Endothelial cell of umbilical vein (primary cell): ENCODE measurements at regions not wholly inside any gene's neighbourhood (a gene's known extent, or its start where the extent isn't known, plus 50 kb on each side); places are given as distances from the start of the nearest gene placed in this dataset.

Experiments
- BruUV-seq: library from RNA; stranded (reverse); fragments of 400-500 nt; replicated peaks from 2 replicates; lab custom pipeline; 2021; lab: Mats Ljungman, UMichigan
- CTCF ChIA-PET: fragments of 300-600, 350-600 bp; sonication (Branson Sonifier 250); formaldehyde crosslinking; loops from one replicate; lab custom pipeline; 2021; ENCODE audit warnings: antibody characterized with exemption, inconsistent platforms; lab: Charles Lee
- POLR2A ChIA-PET: fragments of 300-600, 350-600 bp; sonication (Branson Sonifier 250); formaldehyde crosslinking; loops from one replicate; lab custom pipeline; 2021; ENCODE audit warnings: antibody characterized with exemption, inconsistent platforms; lab: Charles Lee
- DNase-seq: peaks from one replicate; pipeline ENCODE4 v3.0.0-alpha.2; 2011; ENCODE audit warnings: low read depth, low spot score
- FAIRE-seq: peaks from 2 replicates; lab custom pipeline; 2011; peaks lifted over from hg19 to GRCh38; lab: Jason Lieb, UNC
- H2AFZ ChIP-seq: 2 replicates; pipeline ENCODE4 v1.6.0; 2012; ENCODE audit warnings: low read depth, low read length, control low read depth, inconsistent platforms
- H3K27ac ChIP-seq: 2 replicates; pipeline ENCODE4 v1.5.1; 2011; ENCODE audit warnings: low read depth, mild to moderate bottlenecking, control low read depth, low read length, moderate library complexity; ENCODE audit not compliant: insufficient read depth
- H3K27me3 ChIP-seq, 2 experiments: 2 replicates each; pipeline versions ENCODE4 v1.6.0 to v1.6.1; 2011; ENCODE audit warnings: low read length in 2 of 2, mixed read lengths in 1 of 2; ENCODE audit not compliant: control insufficient read depth in 2 of 2, insufficient read depth in 2 of 2
- H3K36me3 ChIP-seq, 2 experiments: 2 replicates in 1 of 2; 3 replicates in 1 of 2; pipeline ENCODE4 v1.5.1; 2011; ENCODE audit warnings: low read length in 2 of 2, mild to moderate bottlenecking in 1 of 2, moderate library complexity in 1 of 2; ENCODE audit not compliant: control insufficient read depth in 2 of 2, insufficient read depth in 2 of 2; ENCODE audit errors: extremely low read depth in 1 of 2
- H3K4me1 ChIP-seq: 3 replicates; pipeline ENCODE4 v1.5.1; 2011; ENCODE audit warnings: mild to moderate bottlenecking, low read length; ENCODE audit not compliant: control insufficient read depth, insufficient read depth; ENCODE audit errors: extremely low read depth
- H3K4me2 ChIP-seq: 2 replicates; pipeline ENCODE4 v1.6.1; 2011; ENCODE audit warnings: low read length, control low read depth, mixed read lengths; ENCODE audit not compliant: insufficient read depth
- H3K4me3 ChIP-seq, 3 experiments: fragments of 200-600 bp in 1 of 3; sonication (generic), shearing (Covaris generic) in 1 of 3; replicated peaks in 1 of 3; 2 replicates each; pipeline ENCODE4 v1.5.1; 2011 to 2016; ENCODE audit warnings: control low read depth in 3 of 3, low read length in 3 of 3, mild to moderate bottlenecking in 2 of 3, inconsistent platforms in 1 of 3, low read depth in 1 of 3, moderate library complexity in 1 of 3; ENCODE audit not compliant: insufficient read depth in 1 of 3
- H3K79me2 ChIP-seq: 2 replicates; pipeline ENCODE4 v1.6.0; 2012; ENCODE audit warnings: low read length, inconsistent platforms; ENCODE audit not compliant: control insufficient read depth, insufficient read depth
- H3K9ac ChIP-seq: replicated peaks from 2 replicates; pipeline ENCODE3; 2011; ENCODE audit warnings: low read length, control low read depth; ENCODE audit not compliant: insufficient read depth; ENCODE audit errors: extremely low read depth
- H3K9me1 ChIP-seq: replicated peaks from 3 replicates; pipeline ENCODE4 v1.6.0; 2011; ENCODE audit warnings: mild to moderate bottlenecking, low read length; ENCODE audit not compliant: control insufficient read depth, insufficient read depth; ENCODE audit errors: extremely low read depth
- H3K9me3 ChIP-seq: replicated peaks from 2 replicates; pipeline ENCODE4 v1.5.1; 2012; ENCODE audit warnings: low read length, inconsistent platforms; ENCODE audit not compliant: control insufficient read depth, insufficient read depth
- H4K20me1 ChIP-seq: replicated peaks from 2 replicates; pipeline ENCODE3; 2011; ENCODE audit warnings: mild to moderate bottlenecking, low read length; ENCODE audit not compliant: control insufficient read depth, insufficient read depth; ENCODE audit errors: extremely low read depth
- EZH2 ChIP-seq: IDR thresholded peaks from 2 replicates; pipeline ENCODE4 v1.6.1; 2012; ENCODE audit warnings: borderline replicate concordance, low read depth, mild to moderate bottlenecking, moderate library complexity, low read length, inconsistent platforms; ENCODE audit not compliant: severe bottlenecking
- FOS ChIP-seq: IDR thresholded peaks from 2 replicates; pipeline ENCODE4 v1.6.1; 2011; ENCODE audit warnings: mild to moderate bottlenecking, low read length, moderate library complexity, borderline replicate concordance; ENCODE audit not compliant: insufficient read depth
- GATA2 ChIP-seq: IDR thresholded peaks from 2 replicates; pipeline ENCODE4 v1.7.0; 2011; ENCODE audit warnings: low read depth, mild to moderate bottlenecking, moderate library complexity, mixed read lengths, low read length; ENCODE audit not compliant: insufficient read length, insufficient read depth
- MYC ChIP-seq: IDR thresholded peaks from one replicate; pipeline ENCODE4 v1.6.1; 2011; ENCODE audit warnings: mild to moderate bottlenecking, low read depth, low read length
- POLR2A ChIP-seq: IDR thresholded peaks from 2 replicates; pipeline ENCODE4 v1.6.1; 2012; ENCODE audit warnings: low read depth, mild to moderate bottlenecking, control low read depth, low read length
- POLR2AphosphoS5 ChIP-seq: IDR thresholded peaks from 2 replicates; pipeline ENCODE4 v1.6.1; 2012; ENCODE audit warnings: low read depth, mild to moderate bottlenecking, control low read depth, low read length, moderate library complexity; ENCODE audit not compliant: insufficient read depth
- dilution Hi-C: fragments of 300-500 bp; cut with MboI; formaldehyde crosslinking; loops from one replicate; pipeline ENCODE4 v1.15.0; 2019; ENCODE audit warnings: low sequenced_read_pairs; ENCODE audit not compliant: extremely low pct_ligation_motif_present
- intact Hi-C: fragments of 100-400 bp; cut with micrococcal nuclease; formaldehyde crosslinking; loops from one replicate; pipeline ENCODE4 v1.10.0; 2022
- TF ChIP-seq, protein P1 (sequence below): IDR thresholded peaks from 2 replicates; pipeline ENCODE4 v1.6.1; 2011; ENCODE audit not compliant: insufficient read depth, insufficient read length
- TF ChIP-seq, protein P2 (sequence below), 2 donors: IDR thresholded peaks; 1 replicate in 1 of 2; 2 replicates in 1 of 2; pipeline ENCODE4 v1.5.1; 2011; ENCODE audit warnings: low read length in 2 of 2, mild to moderate bottlenecking in 2 of 2, moderate library complexity in 2 of 2, control low read depth in 1 of 2, inconsistent platforms in 1 of 2, low read depth in 1 of 2; ENCODE audit not compliant: insufficient read depth in 1 of 2; ENCODE audit errors: extremely low read depth in 1 of 2

DNA sequence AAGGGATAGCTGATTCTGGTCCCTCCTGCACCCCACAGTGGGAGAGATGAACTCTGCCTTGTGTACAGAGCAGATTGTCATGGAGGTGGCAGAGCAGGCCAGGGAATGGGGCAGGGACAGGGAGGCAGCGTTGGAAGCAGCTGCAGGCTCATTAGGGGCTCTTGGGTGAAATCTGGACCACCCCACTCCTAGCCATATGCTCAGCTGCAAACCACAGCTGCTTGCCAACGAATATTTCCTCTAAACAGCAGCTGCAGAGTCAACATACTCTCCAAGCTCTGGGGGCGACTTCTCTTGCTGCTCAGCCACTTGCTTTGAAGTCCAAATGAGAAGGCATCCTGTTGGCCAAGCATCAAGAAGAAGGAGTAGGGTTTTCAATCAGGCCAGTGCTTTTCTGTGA lies 302.3 kb upstream of the AUTS2 start:
- no peak overlapping the region for H3K9ac ChIP-seq
- H3K4me1 ChIP-seq: no peaks in the 10 kb centered on the region
- BruUV-seq: no TSS peak
- dilution Hi-C loops: no loop called here
- no peak overlapping the region for H2AFZ ChIP-seq
- ChIA-PET POLR2A (no interaction called here), CTCF (no interaction called here)
- TF ChIP-seq MYC (no peak), EZH2 (no peak), POLR2A (no peak), GATA2 (no peak), FOS (no peak), POLR2AphosphoS5 (no peak)
- TF ChIP-seq, protein P1, sequence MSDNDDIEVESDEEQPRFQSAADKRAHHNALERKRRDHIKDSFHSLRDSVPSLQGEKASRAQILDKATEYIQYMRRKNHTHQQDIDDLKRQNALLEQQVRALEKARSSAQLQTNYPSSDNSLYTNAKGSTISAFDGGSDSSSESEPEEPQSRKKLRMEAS: no peak
- TF ChIP-seq, protein P2, sequence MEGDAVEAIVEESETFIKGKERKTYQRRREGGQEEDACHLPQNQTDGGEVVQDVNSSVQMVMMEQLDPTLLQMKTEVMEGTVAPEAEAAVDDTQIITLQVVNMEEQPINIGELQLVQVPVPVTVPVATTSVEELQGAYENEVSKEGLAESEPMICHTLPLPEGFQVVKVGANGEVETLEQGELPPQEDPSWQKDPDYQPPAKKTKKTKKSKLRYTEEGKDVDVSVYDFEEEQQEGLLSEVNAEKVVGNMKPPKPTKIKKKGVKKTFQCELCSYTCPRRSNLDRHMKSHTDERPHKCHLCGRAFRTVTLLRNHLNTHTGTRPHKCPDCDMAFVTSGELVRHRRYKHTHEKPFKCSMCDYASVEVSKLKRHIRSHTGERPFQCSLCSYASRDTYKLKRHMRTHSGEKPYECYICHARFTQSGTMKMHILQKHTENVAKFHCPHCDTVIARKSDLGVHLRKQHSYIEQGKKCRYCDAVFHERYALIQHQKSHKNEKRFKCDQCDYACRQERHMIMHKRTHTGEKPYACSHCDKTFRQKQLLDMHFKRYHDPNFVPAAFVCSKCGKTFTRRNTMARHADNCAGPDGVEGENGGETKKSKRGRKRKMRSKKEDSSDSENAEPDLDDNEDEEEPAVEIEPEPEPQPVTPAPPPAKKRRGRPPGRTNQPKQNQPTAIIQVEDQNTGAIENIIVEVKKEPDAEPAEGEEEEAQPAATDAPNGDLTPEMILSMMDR (IDR thresholded peaks at IDR 0.05; ENCODE audit: extremely low read depth in 1 of 2, insufficient read depth in 1 of 2, low read depth in 1 of 2, low read length in 2 of 2): no peak
- no peaks in the 10 kb centered on the region for H3K27me3 ChIP-seq
- H3K4me3 ChIP-seq: no peak overlapping the region
- no peaks in the 10 kb centered on the region for H3K36me3 ChIP-seq
- DNase-seq: no peak
- no peaks in the 10 kb centered on the region for H3K9me1 ChIP-seq
- peaks cover 2% of the 10 kb centered on the region for H3K9me3 ChIP-seq
- no peaks in the 10 kb centered on the region for H3K79me2 ChIP-seq
- FAIRE-seq: no peak
- H3K4me2 ChIP-seq: no peak overlapping the region
- H3K27ac ChIP-seq: no peak overlapping the region
- H4K20me1 ChIP-seq: no peaks in the 10 kb centered on the region
- intact Hi-C loops: no loop called here
